Liver (tissue), 3 donors: ENCODE measurements at regions not wholly inside any gene's neighbourhood (a gene's known extent, or its start where the extent isn't known, plus 50 kb on each side); places are given as distances from the start of the nearest gene placed in this dataset.

Experiments
- ATF3 ChIP-seq: IDR thresholded peaks from 2 replicates; pipeline ENCODE4 v1.6.1; 2016; ENCODE audit warnings: antibody characterized with exemption
- CTCF ChIP-seq: fragments of 150-350 bp; IDR thresholded peaks from 2 replicates; pipeline ENCODE4 v1.5.1; 2017; ENCODE audit warnings: improper control_type of control experiment, low read depth, low read length; ENCODE audit not compliant: missing input control
- MAX ChIP-seq: IDR thresholded peaks from 2 replicates; pipeline ENCODE4 v1.6.1; 2016; ENCODE audit warnings: antibody characterized with exemption
- donor health status: healthy.
- donor health status: healthy.

GRCh38 chr17:45672301-45672700 lies 111.8 kb upstream of the CRHR1 start:
- no peak for TF ChIP-seq CTCF
- TF ChIP-seq MAX = no peak
- no peak for TF ChIP-seq ATF3
